ENCODE measurements at regions not wholly inside any gene's neighbourhood (a gene's known extent, or its start where the extent isn't known, plus 50 kb on each side); places are given as distances from the start of the nearest gene placed in this dataset.

DNA sequence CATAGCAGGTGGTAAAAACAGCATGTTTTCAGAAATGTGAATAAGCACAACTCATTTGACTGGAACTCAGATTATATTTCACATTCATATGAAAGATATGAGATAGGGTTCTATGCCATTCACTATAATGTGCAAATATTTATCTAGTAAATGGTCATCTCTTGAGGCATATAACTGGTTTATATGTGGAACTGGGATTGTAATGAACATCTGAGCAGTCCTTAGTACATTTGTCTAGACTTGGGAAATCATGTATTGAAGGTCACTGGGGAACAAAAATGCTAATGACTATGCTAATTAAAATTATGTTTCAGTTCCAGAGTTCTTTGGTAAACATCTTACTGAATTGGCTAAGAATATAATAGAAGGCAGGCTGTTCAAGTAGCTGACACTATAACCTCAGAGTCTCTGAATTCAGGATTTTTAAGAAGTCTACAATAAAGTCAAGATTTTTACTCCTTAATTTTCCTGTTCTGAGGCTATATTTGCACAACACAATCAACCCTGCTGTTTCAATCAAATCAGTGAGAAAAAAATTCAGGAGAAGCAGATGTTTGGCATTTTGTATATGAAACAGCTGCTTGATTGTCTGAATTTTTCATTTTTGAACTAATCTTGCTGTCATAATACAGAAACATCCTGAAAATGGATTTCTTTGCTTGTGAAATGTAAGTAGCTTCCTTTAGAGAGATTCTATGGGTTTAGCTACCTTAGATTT lies 244.8 kb upstream of the RGS18 start:
- no peak for DNase-seq

DNA sequence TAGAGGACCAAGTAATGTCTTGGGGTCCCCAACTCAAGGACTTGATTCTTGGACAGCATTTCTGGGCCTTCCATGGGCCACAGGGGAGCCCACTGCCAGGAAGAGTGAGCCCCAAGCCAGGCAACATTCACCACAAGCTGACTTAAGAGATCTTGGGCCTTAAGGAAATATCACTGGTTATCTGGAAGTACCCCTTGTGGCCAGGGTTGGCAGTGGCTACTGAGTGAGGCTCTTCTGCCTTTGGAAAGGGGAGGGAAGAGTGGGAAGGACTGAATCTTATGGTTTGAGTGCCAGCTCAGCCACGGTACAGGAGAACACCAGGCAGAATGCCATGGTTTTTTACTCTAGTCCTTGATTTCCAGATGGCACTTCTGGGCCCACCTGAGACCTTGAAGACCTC lies 228.9 kb upstream of the RGS18 start:
- DNase-seq: no peak

- no peak for DNase-seq
Observed at GRCh38 chr1:191943684-191944083, 214.6 kb upstream of the RGS18 start.

DNA sequence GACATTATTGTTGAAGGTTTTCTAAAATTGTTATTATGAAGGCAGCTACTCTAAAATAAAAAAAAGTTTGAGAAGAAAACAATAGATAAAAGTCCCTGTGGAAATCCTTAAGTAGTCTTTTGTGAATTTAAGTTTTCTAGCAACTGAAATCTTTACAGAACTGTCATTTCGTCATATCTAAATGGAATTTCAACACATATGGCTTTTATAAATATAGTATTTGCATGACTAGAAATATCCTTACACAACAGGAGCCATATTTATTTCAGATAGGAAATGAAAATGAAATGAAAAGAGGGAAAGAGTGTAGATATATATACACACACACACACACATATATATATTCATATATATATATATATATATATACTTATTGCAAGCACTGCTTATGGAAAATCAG lies 204.7 kb upstream of the RGS18 start:
- DNase-seq: no peak

DNA sequence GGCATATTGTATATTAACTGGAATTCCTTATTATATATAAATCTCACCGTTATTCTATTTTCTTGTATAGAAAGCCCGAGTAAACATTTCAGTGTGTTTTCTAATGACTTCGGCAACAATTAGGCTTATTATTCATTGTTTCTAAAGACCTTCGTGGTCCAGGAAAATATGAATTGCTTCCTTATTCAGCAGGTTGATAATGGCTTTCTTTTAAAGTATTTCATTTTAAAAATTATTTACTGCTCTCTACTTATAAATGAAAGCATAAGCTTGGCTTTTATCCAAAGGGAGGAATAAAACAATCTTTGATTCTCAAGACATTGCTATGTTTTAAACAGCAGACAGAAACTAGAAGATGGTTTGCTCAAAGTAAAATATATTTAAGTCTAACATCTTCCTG lies 198.4 kb upstream of the RGS18 start:
- DNase-seq: no peak

DNA sequence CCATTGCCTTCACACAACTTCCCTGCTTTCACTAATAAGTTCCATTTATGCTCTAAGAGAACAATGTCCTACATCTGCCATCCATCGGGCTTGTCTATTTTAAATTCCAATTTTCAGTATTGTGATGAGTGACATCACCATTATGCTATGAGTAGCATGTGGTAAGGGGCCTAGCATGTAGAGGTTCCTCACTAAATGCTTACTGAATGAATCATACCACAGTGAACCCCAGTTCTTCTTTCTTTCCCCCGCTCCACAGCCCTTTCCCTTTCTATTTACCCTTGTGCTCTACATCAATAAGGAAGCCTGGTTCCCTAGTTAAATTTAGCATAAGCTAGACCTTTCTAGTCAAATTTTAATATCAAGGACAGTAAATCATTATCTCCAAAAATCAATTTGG lies 195.0 kb upstream of the RGS18 start:
- DNase-seq: no peak

DNA sequence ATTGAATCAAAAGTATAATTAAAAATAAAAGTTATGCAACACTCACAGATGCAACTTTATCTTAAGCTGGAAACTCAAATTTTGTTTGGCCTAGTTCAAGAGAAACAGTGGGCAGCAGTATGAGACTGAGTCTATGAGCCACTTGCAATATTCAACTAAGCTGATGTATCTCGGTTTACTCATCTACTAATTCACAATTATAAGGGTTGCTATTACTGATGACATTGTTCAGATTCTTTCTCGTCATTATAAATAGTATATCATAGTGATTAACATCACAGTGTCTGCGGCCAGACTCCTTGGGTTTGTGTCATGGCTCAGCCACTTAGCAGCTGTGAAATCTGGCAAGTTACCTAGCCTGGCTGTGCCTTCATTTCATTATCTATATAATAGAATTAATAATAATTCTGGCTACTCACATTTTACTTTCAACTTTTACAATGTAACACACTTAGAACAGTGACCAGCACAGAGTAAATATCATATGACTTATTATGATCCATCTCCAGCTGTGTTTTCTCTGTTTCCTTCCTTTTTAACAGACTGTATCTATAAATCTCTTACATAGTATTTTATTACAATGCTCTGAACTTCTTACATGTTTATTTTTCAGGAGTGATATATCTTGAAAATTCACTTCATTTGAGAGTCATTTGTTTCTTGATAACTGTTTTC lies 194.3 kb upstream of the RGS18 start:
- DNase-seq: no peak

DNA sequence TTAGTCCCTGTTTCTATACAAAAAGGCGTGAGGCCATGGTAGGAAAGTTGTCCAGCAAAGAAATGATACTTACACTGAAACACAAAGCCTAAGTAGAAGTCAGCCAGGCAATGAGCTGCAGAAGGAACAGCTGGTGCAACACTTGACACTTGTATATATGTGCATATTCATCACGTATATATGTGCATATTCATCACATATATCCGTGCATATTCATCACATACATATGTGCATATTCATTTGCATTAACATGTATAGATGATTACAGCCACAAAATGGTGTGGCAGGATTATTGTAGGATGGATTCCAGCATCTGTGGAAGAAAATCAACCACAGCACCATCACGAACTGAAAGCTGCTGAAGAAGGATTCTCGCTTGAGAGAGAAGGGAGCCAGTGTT lies 189.0 kb upstream of the RGS18 start:
- DNase-seq: no peak

DNA sequence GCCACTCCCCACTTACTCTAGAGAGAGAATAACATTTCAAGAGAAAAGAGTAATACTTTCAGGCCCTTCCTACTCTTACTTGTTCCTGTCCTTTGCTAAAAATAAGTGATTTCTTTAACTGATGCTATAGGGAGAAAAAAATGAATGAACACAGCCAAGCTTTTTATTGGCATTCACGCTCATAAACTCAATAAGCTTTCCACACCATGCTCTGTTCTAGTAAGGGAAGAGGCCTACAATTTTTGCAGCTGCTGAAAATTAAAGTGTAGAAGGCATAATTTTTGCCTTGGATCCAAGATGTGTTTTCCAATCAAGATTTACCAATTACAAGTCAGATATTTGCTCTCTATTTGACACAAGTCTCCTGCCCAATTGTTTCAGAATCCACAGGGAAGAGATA lies 188.1 kb upstream of the RGS18 start:
- DNase-seq: no peak

- DNase-seq: no peak
Observed at GRCh38 chr1:191971447-191971846, 186.8 kb upstream of the RGS18 start.

DNA sequence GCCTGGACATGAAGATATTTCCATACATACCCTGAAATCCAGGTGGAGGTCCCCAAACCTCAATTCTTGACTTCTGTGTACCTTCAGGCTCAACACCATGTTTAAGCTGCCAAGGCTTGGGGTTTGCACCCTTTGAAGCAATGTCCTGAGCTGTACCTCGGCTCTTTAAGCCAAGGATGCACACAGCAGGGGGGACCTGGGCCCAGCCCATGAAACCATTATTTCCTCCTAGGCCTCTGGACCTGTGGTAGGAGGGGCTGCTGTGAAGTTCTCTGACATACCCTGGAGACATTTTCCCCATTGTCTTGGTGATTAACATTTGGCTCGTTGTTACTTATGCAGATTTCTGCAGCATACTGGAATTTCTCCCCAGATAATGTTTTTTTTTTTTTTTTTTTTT lies 184.3 kb upstream of the RGS18 start:
- DNase-seq: no peak

- no peak for DNase-seq
Observed at GRCh38 chr1:191977874-191978506, 180.3 kb upstream of the RGS18 start.

- peak; percentile 34 for DNase-seq
Observed at GRCh38 chr1:191984856-191985255, 173.4 kb upstream of the RGS18 start.

DNA sequence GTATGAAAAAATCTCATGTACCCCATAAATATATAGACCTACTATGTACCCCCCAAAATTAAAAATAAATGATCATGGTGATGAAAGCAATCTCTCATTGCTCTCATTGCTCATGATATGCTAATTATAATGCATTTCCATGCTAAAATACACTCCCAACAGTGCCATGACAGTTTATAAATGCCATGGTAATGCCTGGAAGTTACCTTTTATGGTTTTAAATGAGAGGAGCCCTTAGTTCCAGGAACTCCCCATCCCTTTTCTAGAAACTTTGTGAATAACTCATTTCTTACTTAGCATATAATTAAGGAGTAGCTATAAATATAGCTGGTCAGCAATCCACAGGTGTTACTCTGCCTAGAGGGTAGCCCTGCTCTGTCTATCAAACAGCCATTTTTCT lies 166.1 kb upstream of the RGS18 start:
- DNase-seq: no peak

DNA sequence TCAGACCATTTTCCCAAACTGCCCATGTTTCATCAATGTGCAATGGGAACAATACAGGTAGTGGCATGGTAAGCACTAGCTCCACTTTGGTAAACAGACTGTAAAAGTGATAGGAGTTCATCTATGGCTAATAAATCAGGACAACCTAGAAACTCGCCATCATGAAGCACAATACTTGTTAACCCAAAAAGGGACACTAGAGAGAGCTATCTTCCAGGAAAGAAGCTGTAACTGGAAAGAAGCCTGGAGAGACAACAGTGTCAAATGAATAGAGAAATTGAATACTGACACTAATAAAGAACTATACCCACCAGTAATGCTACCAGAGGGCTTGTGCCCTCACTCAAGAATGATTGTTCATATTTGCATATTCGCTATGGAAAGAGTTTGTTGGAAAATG lies 164.7 kb upstream of the RGS18 start:
- DNase-seq: no peak

GRCh38 chr1:192002063-192002462 lies 156.2 kb upstream of the RGS18 start:
- DNase-seq: no peak

DNA sequence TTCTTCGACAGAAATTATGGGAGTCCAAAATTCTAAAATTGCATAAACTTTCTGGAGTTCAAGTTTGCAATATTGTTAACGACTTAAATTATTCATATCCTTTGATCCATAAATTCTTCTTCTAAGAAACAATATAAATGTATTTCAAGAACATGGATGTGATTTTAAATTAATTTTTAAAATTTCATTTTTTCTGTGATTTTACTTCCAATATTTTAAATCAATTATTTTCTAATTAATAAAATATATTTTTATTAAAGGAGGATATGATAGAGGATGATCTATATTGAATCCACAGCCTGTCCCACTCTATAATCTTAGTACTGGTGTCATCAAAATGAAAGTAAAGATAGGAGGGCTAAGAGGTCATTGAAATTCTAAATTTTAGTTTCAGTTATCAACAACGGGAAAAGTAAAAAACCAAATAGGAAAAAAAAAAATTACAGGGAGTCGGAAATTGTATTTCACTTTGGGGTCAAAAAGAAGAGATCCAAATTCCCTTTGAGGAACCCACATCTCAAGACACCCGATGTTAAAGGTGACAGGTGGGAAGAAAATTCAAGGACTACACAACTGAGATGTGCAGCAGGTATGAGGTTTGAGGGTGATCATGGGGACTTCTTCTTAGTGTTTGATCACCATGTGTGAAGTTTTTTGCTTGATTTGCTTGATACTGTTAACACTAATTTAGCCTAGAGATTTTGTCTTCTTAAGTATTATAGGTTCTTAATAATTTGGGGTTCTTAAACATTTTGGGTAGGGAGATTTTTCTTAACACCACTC lies 154.8 kb upstream of the RGS18 start:
- no peak for DNase-seq

- no peak for DNase-seq
Observed at GRCh38 chr1:192005976-192006375, 152.3 kb upstream of the RGS18 start.

DNA sequence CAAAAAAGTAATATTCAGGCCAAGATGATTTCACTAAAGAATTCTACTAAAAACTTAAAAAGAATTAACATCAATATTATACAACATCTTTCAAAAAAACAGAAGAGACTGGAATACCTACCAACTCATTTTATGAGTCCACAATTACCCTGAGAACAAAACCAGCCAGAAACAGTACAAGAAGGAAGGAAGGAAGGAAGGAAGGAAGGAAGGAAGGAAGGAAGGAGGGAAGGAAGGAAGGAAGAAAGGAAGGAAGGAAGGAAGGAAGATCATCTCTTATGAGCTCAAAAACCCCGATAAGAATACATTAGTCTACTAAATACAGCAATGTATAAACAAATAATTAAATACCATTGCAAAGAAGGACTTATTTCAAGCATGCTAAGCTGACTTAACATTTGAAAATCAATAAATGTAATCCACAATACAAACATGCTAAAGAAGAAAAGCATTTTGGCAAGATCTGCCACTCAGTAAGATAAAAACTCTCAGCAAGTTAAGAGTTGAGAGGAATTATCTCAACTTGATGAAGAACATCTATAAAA lies 149.9 kb upstream of the RGS18 start:
- DNase-seq: no peak

- DNase-seq: no peak
Observed at GRCh38 chr1:192010406-192010805, 147.9 kb upstream of the RGS18 start.

GRCh38 chr1:192011525-192011924 lies 146.7 kb upstream of the RGS18 start:
- DNase-seq: no peak

DNA sequence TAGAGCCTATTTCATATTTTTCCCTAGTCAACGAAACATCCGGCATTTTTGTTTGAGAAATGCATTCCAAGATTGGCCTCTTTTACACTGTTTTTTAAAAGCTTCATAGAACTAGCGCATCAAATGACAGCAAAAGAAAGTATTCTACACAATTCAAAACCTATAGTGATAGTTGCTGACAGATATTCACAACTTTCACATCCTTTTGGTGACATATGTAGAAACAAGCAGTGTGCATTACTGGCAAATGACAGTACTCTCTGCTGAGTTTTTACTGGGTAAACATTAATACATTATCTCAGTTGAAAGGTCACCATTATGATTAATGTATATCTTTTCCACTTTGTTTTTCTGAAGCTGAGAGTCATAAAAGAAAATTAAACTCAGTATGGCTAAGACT lies 135.4 kb upstream of the RGS18 start:
- DNase-seq: no peak

DNA sequence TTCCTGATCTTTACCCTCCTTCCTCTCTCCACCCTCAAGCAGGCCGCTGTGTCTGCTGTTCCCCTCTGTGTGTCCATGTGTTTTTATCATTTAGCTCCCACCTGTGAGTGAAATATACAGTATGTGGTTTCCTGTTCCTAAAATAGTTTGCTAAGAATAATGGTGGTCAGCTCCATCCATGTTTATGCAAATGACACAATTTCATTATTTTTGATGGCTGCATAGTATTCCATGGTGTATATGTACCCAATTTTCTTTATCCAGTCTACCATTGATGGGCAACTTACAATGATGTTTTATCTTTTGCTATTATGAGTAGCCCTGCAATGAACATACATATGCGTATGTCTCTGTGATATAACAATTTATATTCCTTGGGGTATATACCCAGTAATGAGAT lies 133.4 kb upstream of the RGS18 start:
- DNase-seq: no peak

All from NCI-H748 treated with DMSO at 0.1 percent for 48 hours (cell line).